HL-60 (cell line): ENCODE measurements at regions not wholly inside any gene's neighbourhood (a gene's known extent, or its start where the extent isn't known, plus 50 kb on each side); places are given as distances from the start of the nearest gene placed in this dataset.

Experiments
- DNase-seq, 2 experiments: peaks; one replicate each; pipeline ENCODE4 v3.0.0-alpha.2; 2010 to 2020; ENCODE audit warnings: low read depth in 1 of 2, low spot score in 1 of 2
- H3K27ac ChIP-seq: fragments of 250-450 bp; sonication (Bioruptor Pico); replicated peaks from 2 replicates; pipeline ENCODE4 v1.5.1; 2020; ENCODE audit warnings: mild to moderate bottlenecking, moderate library complexity
- H3K27me3 ChIP-seq: fragments of 250-450 bp; sonication (Bioruptor Pico); 2 replicates; pipeline ENCODE4 v1.5.1; 2021; ENCODE audit warnings: mild to moderate bottlenecking, moderate library complexity; ENCODE audit not compliant: insufficient read depth, poor library complexity, severe bottlenecking
- H3K4me3 ChIP-seq: replicated peaks from 2 replicates; pipeline ENCODE4 v1.5.1; 2011; ENCODE audit warnings: mild to moderate bottlenecking, control low read depth, low read length; ENCODE audit not compliant: insufficient read depth
- GABPA ChIP-seq: IDR thresholded peaks from 2 replicates; pipeline ENCODE4 v1.6.1; 2012; ENCODE audit warnings: low read depth
- POLR2AphosphoS5 ChIP-seq: IDR thresholded peaks from 2 replicates; pipeline ENCODE4 v1.6.1; 2012; ENCODE audit warnings: low read depth
- SPI1 ChIP-seq: IDR thresholded peaks from 2 replicates; pipeline ENCODE4 v1.6.1; 2012; ENCODE audit warnings: low read depth, mild to moderate bottlenecking, borderline replicate concordance
- TF ChIP-seq, protein P1 (sequence below): IDR thresholded peaks from 2 replicates; pipeline ENCODE4 v1.6.1; 2012; ENCODE audit warnings: low read depth; ENCODE audit not compliant: insufficient replicate concordance
- TF ChIP-seq, protein P2 (sequence below): IDR thresholded peaks from one replicate; pipeline ENCODE4 v1.5.1; 2011; ENCODE audit warnings: low read length, control low read depth, inconsistent platforms; ENCODE audit not compliant: insufficient read depth

DNA sequence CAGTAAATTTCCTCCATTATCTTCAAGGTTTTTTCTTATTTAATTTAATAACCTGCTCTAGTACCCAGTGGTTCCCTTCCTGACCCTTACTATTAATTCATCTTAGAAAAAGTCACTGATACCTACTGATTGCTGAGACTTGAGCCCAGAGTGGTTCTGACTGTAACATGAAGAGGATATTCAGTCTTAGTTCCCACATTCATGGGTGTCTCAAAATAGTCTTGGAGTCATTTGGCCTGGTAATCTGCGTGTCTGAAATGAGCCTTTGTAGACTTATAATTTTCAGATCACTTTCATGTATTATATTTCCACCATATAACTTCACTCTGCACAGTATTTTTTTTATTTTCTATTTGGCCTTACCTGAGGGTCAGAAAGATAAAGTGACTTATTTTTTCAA, 732.0 kb upstream of the KIF2B start:
- no peak for DNase-seq
- H3K4me3 ChIP-seq, result no peak overlapping the region
- TF ChIP-seq, protein P1, sequence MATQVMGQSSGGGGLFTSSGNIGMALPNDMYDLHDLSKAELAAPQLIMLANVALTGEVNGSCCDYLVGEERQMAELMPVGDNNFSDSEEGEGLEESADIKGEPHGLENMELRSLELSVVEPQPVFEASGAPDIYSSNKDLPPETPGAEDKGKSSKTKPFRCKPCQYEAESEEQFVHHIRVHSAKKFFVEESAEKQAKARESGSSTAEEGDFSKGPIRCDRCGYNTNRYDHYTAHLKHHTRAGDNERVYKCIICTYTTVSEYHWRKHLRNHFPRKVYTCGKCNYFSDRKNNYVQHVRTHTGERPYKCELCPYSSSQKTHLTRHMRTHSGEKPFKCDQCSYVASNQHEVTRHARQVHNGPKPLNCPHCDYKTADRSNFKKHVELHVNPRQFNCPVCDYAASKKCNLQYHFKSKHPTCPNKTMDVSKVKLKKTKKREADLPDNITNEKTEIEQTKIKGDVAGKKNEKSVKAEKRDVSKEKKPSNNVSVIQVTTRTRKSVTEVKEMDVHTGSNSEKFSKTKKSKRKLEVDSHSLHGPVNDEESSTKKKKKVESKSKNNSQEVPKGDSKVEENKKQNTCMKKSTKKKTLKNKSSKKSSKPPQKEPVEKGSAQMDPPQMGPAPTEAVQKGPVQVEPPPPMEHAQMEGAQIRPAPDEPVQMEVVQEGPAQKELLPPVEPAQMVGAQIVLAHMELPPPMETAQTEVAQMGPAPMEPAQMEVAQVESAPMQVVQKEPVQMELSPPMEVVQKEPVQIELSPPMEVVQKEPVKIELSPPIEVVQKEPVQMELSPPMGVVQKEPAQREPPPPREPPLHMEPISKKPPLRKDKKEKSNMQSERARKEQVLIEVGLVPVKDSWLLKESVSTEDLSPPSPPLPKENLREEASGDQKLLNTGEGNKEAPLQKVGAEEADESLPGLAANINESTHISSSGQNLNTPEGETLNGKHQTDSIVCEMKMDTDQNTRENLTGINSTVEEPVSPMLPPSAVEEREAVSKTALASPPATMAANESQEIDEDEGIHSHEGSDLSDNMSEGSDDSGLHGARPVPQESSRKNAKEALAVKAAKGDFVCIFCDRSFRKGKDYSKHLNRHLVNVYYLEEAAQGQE, result no peak
- no peak for TF ChIP-seq GABPA
- no peak for TF ChIP-seq SPI1
- TF ChIP-seq, protein P2, sequence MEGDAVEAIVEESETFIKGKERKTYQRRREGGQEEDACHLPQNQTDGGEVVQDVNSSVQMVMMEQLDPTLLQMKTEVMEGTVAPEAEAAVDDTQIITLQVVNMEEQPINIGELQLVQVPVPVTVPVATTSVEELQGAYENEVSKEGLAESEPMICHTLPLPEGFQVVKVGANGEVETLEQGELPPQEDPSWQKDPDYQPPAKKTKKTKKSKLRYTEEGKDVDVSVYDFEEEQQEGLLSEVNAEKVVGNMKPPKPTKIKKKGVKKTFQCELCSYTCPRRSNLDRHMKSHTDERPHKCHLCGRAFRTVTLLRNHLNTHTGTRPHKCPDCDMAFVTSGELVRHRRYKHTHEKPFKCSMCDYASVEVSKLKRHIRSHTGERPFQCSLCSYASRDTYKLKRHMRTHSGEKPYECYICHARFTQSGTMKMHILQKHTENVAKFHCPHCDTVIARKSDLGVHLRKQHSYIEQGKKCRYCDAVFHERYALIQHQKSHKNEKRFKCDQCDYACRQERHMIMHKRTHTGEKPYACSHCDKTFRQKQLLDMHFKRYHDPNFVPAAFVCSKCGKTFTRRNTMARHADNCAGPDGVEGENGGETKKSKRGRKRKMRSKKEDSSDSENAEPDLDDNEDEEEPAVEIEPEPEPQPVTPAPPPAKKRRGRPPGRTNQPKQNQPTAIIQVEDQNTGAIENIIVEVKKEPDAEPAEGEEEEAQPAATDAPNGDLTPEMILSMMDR, result no peak
- no peak for TF ChIP-seq POLR2AphosphoS5

DNA sequence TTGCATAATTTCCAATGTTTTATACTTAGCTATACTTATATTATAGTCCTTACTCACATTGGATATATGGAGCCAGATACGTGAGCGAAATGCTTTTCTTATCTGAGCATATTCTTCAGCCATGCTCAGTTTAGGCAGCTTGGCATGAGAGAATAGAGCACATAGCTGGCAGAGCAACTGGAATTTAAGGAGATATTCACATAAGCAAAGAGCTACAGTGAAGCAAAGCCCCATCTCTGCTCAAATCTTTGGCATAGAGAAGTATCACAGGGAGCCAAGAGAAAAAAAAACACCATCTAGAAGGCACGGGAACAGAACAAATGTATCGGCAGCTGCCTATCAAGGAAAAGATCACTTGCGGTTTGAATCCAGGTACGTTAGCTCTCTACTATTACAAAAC, 734.2 kb upstream of the KIF2B start:
- H3K27ac ChIP-seq, result no peak overlapping the region
- H3K27me3 ChIP-seq, result peaks cover 3% of the 10 kb centered on the region
- TF ChIP-seq, protein P2, result no peak
- no peak for TF ChIP-seq GABPA
- H3K4me3 ChIP-seq, result no peak overlapping the region
- no peak for DNase-seq

More for the DNA sequence above, 732.0 kb upstream of the KIF2B start:
- peaks cover 3% of the 10 kb centered on the region for H3K27me3 ChIP-seq
- no peak overlapping the region for H3K27ac ChIP-seq

DNA sequence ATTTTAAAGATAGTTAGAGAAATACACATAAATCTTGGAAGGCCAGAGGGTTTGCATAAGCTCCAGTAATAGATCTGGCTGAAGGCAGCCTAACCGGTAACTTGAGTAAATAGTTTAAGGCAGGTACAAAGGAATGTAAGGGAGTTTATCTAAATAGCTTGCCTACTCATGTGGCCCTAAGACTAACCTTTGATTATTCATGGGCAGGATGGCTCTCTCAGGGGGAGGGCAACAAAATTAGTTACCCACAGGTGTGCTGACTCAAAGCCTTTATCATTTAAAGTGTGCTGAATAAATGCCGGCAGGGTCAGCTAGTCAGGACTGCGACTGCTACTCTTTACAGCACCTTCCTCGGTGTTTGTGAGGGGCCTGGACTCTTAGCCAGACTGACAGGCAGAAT, 761.3 kb upstream of the KIF2B start:
- H3K27me3 ChIP-seq, result no peaks in the 10 kb centered on the region
- no peak overlapping the region for H3K27ac ChIP-seq
- no peak for DNase-seq
- no peak overlapping the region for H3K4me3 ChIP-seq
- TF ChIP-seq, protein P1, result no peak
- TF ChIP-seq GABPA (no peak), POLR2AphosphoS5 (no peak), SPI1 (no peak)
- TF ChIP-seq, protein P2, result no peak

DNA sequence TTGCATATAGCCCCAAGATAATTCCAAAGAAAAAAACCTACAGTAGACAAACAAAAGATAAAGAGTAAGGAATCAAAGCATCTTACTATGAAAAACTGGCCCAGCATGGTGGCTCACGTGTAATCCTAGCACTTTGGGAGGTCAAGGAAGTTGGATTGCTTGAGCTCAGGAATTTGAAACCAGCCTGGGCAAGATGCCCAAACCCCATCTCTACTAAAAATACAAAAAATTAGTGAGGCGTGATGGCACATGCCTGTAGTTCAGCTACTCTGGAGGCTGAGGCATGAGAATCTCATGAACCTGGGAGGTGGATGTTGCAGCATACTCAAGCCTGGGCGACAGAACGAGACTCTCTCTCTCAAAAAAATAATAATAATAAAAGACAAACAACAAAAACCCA, 764.7 kb upstream of the KIF2B start:
- TF ChIP-seq, protein P1, result no peak
- TF ChIP-seq SPI1, result no peak
- no peak for TF ChIP-seq GABPA
- TF ChIP-seq, protein P2, result no peak
- no peak for TF ChIP-seq POLR2AphosphoS5
- no peak for DNase-seq
- no peak overlapping the region for H3K4me3 ChIP-seq
- H3K27me3 ChIP-seq, result no peaks in the 10 kb centered on the region
- no peak overlapping the region for H3K27ac ChIP-seq
